ELF-1 (cell line): ENCODE measurements at regions not wholly inside any gene's neighbourhood (a gene's known extent, or its start where the extent isn't known, plus 50 kb on each side); places are given as distances from the start of the nearest gene placed in this dataset.
A peak's percentile ranks its signal among the peaks of the same experiment; 100 is the strongest.
"Not testable (repeated sequence)": the region's sequence is repeated elsewhere in the genome, so short reads cannot be mapped to it uniquely, and the experiment has no call there.

Experiments used
- DNase-seq: peaks from one replicate; pipeline ENCODE4 v3.0.0-alpha.2; 2016; ENCODE audit warnings: low read depth, low spot score

DNA sequence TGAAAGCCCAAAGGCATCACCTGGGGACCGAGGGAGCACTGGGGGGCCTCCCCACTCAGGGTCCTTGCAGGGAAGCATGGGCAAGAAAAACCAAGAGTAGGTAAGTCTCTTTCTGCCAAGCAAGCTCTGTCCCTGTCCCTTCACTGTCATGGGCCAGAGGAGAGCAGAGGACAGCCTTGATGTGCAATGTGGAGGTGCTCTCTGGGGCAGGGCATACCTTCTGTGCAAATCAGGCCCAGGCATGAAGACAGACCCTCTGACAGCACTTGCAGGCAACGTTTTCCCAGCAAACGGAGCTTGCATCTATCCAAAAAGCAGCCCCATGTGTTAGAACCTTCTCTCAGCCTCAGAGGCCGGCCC is 192.5 kb upstream of the PWP1 start:
- no peak for DNase-seq

GRCh38 chr12:107493666-107494065 is 191.9 kb upstream of the PWP1 start:
- no peak for DNase-seq

DNA sequence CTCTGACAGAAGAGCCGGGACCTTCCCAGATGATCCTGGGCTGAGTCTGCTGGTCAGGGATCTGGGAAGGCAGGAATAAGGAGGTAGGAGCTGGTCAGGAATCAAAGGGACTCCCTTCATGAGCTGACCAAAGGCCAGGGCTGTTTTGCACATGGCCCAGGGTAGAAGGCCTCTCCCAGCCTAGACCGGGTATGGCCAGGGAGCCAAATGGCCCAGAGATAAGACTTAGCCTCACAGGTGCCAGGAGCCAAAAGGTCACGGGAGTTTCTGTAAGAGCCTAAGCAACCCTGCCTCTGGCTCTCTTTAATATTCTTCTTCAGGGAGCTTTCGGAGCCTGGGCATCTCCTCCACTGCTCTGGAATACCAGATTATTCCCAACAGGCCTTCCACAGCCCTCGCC is 191.3 kb upstream of the PWP1 start:
- DNase-seq: no peak

DNA sequence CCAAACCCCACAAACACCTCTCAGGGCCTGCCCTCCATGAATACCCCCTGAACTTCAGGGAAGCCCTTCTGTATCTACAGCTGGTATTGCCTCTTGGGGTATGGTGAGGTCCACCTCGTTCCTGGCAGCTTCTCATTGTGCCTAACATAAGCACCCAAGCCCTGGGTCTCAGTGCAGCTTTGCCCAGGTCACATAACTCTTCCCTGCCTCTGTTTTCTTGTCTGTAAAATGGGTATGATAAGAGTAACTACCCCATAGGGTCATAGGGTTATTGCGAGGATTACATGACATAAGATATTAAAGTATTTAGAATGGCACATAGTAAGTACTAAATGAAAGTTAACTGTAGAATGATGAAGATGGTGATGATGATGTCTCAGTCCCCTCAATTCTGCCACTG is 190.0 kb upstream of the PWP1 start:
- DNase-seq: no peak

DNA sequence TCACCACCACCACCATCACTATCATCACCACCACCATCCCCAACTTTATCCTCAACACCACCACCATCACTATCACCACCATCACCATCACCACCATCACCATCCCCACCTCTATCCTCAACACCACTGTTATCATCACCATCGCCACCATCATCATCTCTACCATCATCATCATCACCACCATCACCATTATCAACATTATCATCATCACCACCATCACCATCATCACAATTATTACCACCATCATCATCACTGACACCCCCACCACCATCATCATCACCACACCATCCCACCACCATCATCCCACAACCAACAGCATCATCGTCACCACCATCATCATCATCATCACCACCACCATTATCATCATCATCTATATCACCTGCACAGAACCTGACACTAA is 188.4 kb upstream of the PWP1 start:
- no peak for DNase-seq

DNA sequence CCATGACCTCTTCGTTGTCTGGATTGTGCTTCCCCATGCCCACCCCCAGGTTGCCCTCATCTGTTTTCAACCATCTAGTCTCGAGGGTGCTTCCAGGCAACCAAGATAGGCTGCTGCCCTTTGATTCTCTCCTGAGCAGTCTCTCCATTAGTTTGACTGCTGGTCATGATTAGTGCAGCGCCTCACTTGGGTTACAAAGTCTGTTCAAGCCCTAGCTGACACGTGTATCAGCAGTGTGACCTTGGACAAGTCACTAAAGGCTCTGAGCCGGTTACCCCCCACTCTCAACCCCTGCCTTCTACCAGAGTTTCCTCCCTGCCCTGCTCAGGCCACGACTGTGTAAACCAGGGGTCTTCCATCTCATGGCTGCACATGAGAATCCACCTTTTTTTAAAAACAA is 185.3 kb upstream of the PWP1 start:
- no peak for DNase-seq

GRCh38 chr12:107501681-107502080 is 183.9 kb upstream of the PWP1 start:
- DNase-seq: no peak

GRCh38 chr12:107503129-107503855 is 182.3 kb upstream of the PWP1 start:
- DNase-seq: peak; percentile 20

DNA sequence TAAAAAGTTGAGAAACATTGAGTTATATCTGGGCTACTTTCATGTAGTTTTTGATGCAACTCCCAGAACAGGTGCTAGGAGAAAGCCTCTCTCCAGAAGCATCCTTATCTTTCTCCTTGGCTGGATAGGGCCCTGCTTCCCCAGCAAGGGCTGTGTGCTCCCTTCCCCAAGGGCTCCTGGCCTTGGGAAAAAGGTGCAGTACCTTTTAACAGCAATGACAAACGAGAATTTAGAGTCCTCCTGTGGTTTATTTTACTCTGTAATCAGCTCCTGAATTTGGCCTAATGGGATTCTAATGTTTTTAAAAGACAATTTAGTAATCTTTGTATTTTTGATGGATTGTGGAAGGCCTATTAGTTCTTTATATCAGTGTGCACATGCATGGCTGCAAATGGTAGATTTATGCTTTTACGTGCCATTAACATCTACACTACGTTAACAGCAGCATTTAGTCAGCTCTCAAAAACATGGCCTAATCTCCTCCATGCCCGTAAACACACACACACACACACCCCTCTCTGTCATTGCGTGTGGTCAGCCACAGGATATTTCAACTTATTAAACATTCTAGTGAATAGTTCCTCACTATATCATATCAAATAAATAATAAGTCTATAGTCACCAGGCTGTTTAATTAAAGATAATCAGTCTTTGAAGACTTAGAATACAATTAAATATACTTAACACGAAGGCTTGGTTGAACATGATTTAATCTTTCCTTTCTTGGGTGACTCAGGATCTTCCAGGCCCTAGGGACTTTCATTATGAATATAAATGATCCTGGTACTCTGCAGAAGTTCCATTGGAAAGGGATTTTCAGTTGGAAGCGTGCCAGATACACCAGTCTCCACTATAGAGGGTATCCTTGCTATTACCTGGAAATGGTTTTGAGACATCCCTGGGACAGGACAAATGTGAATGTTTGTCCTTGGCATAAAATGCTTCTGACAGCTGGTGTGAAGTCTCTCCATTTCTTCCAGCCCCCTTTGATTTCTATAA is 181.4 kb upstream of the PWP1 start:
- DNase-seq: no peak

DNA sequence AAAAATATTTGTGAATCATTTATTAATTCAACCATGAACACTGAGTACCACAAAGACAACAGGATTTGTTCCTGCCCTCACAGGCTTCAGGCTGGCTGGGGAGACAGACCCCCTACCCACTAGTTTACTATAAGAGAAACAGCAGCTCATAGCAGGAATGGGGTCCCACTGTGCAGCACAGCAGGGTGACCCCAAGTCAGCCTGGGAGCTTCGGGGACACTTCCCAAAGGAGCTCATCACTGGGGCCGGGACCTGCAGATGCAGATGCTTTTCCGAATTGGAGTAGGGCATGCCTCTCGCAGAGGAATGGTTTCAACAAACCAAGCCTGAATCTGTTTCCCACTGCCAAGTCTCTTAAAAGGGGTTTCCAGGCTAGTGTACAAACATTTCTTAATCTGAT is 176.2 kb upstream of the PWP1 start:
- DNase-seq: no peak

GRCh38 chr12:107510211-107510610 is 175.4 kb upstream of the PWP1 start:
- DNase-seq: no peak

DNA sequence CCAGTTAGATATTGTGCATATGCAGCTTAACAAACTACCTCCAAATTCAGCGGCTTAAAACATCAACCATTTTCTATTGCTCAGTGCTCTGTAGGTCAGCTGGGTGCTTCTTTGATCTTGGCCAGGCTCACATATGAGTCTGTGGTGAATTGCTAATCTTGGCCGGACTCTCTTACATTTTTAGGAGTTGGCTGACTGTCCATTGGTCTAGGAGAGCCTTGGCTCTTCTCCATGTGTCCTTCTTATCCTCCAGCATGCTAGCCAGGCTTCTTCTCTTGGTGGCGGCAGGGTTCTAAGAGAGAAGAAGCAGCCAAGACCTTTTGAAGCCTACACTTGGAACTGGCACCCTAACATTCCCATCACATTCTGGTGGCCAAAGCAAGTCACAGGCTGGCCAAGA is 174.3 kb upstream of the PWP1 start:
- no peak for DNase-seq

DNA sequence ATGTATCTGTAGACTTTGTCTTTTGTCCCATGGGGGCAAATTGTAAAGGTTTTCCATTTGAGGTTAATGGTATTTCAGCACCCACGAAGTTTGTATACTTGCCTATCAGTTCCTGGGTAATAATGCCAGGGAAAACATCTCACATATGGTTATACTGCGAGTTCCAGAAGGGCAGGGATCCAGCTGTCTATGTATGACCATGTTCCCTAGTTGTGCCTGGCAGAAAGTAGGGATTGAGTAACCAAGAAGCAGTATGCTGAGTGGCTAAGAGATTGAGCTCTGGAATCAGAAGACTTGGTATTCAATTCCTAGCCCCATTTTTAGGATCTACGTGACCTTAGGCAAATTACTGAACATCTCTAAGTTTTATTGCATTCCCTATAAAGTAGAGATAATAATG is 173.2 kb upstream of the PWP1 start:
- no peak for DNase-seq

DNA sequence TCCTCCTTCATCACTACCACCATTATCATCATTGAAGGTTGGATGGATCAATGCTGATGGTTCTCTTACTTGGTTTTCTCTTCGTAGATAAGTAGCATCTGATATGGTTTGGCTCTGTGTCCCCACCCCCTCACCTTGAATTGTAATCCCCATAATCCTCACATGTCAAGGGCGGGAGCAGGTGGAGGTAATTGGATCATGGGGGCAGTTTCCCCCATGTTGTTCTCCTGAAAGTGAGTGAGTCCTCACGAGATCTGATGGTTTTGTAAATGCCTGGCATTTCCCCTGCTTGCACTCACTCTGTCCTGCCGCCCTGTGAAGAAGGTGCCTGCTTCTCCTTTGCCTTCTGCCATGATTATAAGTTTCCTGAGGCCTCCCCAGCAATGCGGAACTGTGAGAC is 172.4 kb upstream of the PWP1 start:
- DNase-seq: no peak

DNA sequence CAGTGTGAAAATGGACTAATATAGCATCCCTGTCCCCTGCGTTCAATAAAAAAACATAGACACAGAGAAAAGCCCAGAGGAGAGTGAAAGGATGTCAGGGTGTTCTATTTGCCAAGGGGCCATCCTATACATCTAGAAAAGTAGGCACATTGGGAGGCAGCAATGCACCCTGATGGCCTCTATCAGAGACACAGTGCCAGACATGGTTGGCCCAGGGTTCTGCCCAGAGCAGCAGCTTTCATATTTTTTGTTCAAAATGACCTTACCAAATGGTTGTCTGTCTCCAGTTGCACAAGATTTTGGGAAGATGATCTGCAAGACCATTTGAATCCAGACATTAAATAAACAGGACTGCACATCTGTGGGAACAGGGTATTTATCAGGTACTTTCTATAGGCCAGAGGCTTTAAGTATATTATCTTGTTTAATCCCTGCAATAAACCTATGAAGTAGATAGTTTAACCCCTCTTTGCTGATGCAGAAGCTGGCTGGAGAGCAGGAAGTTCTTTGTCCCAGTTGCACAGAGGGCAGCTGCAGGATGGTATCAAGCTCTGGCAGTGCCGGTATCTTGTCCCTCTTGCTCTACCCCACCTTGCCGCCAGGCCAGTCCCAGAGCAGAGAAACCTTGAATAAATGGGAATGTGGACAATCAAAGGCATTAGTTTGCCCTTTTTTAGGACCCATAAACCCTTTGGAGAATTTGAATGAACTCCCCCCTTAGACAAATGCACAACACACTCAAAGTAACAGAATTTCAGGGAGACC is 171.8 kb upstream of the PWP1 start:
- DNase-seq: no peak

DNA sequence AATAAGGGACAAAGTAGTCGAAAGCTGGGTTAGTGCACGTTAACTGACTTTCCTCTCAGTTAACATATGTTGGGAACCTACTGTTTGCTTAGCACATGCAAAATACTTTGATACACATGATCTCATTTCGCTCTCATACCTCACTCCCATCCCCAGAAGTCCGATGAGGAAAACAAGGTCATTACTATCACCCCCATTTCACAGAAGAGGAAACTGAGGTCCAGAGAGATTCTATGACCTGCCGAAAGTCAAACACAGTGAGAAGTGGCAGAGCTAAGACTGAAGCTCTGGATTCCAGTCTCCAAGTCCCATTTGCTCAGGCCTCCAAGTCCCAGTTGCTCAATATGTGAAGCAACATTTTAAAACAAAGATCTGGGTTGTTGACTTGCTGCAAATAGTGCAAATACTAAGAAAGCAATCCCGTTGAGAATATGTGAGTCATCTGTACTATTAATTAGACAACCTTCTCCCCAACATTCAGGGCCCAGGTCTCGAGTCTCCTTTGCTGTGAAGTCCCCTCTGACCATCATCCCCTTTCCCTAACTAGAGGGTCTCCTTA is 170.6 kb upstream of the PWP1 start:
- no peak for DNase-seq

GRCh38 chr12:107515446-107515958 is 170.1 kb upstream of the PWP1 start:
- no peak for DNase-seq

DNA sequence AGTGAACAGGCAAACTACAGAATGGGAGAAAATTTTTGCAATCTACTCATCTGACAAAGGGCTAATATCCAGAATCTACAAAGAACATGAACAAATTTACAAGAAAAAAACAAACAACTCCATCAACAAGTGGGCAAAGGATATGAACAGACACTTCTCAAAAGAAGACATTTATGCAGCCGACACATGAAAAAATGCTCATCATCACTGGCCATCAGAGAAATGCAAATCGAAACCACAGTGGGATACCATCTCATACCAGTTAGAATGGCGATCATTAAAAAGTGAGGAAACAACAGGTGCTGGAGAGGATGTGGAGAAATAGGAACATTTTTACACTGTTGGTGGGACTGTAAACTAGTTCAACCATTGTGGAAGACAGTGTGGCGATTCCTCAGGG is 167.8 kb upstream of the PWP1 start:
- not testable (repeated sequence) for DNase-seq

GRCh38 chr12:107518868-107519267 is 166.7 kb upstream of the PWP1 start:
- no peak for DNase-seq

DNA sequence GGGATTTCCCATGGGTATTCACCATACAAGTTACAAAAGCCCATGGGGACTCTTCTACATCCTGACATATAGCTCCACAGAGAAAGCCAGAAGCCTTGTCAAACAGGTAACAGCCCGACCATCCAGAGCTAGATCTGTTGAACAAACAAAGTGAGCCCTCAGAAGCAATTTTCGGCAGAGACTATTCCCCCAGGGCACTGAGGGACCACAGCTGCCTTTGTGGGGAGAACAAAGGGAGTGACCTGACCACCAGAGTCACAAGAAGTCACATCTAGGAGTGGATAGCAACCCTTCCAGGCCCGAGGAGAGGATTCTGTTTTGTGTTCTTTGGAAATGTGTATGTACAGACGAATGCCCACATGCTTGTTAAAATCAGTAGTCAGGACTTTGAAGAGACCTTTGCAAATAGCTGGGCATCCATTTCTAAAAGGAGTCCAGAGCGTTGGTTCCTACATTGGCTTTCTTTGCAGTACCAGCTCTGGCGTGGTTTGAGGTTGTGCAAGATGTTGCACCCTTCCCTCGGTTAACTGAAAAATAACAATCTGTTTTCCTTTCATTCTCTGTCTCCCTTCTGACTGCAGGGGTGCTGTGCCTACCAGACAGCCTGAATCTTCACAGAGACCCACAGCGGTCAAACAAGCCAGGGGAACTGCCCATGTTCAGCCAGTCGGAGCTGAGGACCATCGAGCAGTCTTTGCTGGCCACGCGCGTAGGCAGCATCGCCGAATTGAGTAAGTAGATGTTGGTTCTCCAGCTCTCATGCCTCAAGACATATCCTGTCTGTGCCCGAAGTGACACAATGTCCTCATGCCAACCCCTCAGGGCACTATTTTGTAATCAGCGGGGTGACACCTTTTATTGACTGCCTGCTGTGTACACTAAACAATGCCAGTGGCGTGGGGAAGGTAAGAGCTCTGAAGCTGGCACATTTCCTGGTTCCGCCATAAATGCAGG is 165.4 kb upstream of the PWP1 start:
- DNase-seq: peak; percentile 84
